NB4 (cell line): ENCODE measurements at regions not wholly inside any gene's neighbourhood (a gene's known extent, or its start where the extent isn't known, plus 50 kb on each side); places are given as distances from the start of the nearest gene placed in this dataset.

ENCODE experiments used
- CTCF ChIP-seq: IDR thresholded peaks from one replicate; pipeline ENCODE4 v1.5.1; 2012; ENCODE audit warnings: low read depth, low read length
- POLR2A ChIP-seq: IDR thresholded peaks from 2 replicates; pipeline ENCODE4 v1.6.1; 2011; ENCODE audit warnings: mild to moderate bottlenecking; ENCODE audit not compliant: insufficient read length; ENCODE audit errors: extremely low read depth

GRCh38 chr13:73482556-73482955 lies 423.8 kb downstream of the KLF5 start:
- no peak for TF ChIP-seq CTCF
- no peak for TF ChIP-seq POLR2A
